ENCODE measurements at regions not wholly inside any gene's neighbourhood (a gene's known extent, or its start where the extent isn't known, plus 50 kb on each side); places are given as distances from the start of the nearest gene placed in this dataset.
A peak's percentile ranks its signal among the peaks of the same experiment; 100 is the strongest.

DNA sequence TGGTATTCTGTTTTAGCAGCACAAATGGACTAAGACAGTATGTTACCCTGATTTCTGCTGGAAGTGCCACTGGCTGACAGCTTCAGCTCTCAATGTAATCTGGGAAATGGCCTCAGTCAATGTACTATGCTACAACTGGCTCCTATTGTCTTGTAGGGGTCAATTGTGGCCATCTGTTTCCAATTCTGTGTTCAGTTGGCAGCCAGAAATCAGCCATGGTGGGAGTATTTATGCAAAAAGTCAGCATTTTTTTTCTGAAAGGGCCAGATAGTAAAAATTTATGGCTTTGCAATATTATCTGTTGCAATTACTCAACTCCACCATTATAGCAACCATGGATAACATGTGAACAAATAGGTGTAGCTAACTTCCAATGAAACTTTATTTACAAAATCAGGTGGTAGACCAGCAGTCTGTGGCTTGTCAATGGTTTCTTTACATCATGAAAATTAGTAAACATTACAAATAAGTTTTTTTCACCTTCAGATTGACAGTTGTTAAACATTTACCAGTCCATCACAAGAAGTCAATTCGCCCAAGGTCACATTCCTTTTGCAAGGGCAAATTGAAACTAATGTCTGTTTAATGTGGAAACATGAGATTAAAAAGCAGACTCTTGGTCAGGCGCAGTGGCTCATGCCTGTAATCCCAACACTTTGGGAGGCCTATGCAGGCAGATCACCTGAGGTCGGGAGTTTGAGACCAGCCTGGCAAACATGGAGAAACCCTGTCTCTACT, 58.3 kb upstream of the TSHZ2 start (continued):
- TF ChIP-seq, protein P1, sequence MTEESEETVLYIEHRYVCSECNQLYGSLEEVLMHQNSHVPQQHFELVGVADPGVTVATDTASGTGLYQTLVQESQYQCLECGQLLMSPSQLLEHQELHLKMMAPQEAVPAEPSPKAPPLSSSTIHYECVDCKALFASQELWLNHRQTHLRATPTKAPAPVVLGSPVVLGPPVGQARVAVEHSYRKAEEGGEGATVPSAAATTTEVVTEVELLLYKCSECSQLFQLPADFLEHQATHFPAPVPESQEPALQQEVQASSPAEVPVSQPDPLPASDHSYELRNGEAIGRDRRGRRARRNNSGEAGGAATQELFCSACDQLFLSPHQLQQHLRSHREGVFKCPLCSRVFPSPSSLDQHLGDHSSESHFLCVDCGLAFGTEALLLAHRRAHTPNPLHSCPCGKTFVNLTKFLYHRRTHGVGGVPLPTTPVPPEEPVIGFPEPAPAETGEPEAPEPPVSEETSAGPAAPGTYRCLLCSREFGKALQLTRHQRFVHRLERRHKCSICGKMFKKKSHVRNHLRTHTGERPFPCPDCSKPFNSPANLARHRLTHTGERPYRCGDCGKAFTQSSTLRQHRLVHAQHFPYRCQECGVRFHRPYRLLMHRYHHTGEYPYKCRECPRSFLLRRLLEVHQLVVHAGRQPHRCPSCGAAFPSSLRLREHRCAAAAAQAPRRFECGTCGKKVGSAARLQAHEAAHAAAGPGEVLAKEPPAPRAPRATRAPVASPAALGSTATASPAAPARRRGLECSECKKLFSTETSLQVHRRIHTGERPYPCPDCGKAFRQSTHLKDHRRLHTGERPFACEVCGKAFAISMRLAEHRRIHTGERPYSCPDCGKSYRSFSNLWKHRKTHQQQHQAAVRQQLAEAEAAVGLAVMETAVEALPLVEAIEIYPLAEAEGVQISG (CRISPR knock-in tag; IDR thresholded peaks at IDR 0.05), result 0 out of 2 replicates have a peak, but pooled peaks have one; percentile 16
- TF ChIP-seq ZNF34 (CRISPR knock-in tag; IDR thresholded peaks at IDR 0.05; ENCODE audit: borderline replicate concordance) (no peak), KLF15 (CRISPR knock-in tag; IDR thresholded peaks at IDR 0.05; ENCODE audit: borderline replicate concordance) (no peak), ZFP37 (CRISPR knock-in tag; IDR thresholded peaks at IDR 0.05; ENCODE audit: borderline replicate concordance) (no peak), NFYC (CRISPR knock-in tag; IDR thresholded peaks at IDR 0.05) (no peak), SMAD9 (CRISPR knock-in tag; IDR thresholded peaks at IDR 0.05) (no peak), MEIS1 (CRISPR knock-in tag; IDR thresholded peaks at IDR 0.05; ENCODE audit: borderline replicate concordance) (peak; percentile 89; the same call in 1 of the 2 replicates), ZNF746 (CRISPR knock-in tag; IDR thresholded peaks at IDR 0.05) (no peak), WIZ (CRISPR knock-in tag; IDR thresholded peaks at IDR 0.05) (no peak), CHD2 (IDR thresholded peaks at IDR 0.05; ENCODE audit: low read depth, low read length) (no peak), ZNF776 (CRISPR knock-in tag; IDR thresholded peaks at IDR 0.05) (no peak)
- TF ChIP-seq, protein P2, sequence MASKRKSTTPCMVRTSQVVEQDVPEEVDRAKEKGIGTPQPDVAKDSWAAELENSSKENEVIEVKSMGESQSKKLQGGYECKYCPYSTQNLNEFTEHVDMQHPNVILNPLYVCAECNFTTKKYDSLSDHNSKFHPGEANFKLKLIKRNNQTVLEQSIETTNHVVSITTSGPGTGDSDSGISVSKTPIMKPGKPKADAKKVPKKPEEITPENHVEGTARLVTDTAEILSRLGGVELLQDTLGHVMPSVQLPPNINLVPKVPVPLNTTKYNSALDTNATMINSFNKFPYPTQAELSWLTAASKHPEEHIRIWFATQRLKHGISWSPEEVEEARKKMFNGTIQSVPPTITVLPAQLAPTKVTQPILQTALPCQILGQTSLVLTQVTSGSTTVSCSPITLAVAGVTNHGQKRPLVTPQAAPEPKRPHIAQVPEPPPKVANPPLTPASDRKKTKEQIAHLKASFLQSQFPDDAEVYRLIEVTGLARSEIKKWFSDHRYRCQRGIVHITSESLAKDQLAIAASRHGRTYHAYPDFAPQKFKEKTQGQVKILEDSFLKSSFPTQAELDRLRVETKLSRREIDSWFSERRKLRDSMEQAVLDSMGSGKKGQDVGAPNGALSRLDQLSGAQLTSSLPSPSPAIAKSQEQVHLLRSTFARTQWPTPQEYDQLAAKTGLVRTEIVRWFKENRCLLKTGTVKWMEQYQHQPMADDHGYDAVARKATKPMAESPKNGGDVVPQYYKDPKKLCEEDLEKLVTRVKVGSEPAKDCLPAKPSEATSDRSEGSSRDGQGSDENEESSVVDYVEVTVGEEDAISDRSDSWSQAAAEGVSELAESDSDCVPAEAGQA (IDR thresholded peaks at IDR 0.05; ENCODE audit: low read depth), result no peak
- TF ChIP-seq, protein P2 (CRISPR knock-in tag; IDR thresholded peaks at IDR 0.05; ENCODE audit: borderline replicate concordance), result no peak
- TF ChIP-seq, protein P3, sequence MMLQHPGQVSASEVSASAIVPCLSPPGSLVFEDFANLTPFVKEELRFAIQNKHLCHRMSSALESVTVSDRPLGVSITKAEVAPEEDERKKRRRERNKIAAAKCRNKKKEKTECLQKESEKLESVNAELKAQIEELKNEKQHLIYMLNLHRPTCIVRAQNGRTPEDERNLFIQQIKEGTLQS (CRISPR knock-in tag; IDR thresholded peaks at IDR 0.05), result no peak
- TF ChIP-seq, protein P4, sequence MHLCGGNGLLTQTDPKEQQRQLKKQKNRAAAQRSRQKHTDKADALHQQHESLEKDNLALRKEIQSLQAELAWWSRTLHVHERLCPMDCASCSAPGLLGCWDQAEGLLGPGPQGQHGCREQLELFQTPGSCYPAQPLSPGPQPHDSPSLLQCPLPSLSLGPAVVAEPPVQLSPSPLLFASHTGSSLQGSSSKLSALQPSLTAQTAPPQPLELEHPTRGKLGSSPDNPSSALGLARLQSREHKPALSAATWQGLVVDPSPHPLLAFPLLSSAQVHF (CRISPR knock-in tag; IDR thresholded peaks at IDR 0.05), result no peak
- TF ChIP-seq, protein P5, sequence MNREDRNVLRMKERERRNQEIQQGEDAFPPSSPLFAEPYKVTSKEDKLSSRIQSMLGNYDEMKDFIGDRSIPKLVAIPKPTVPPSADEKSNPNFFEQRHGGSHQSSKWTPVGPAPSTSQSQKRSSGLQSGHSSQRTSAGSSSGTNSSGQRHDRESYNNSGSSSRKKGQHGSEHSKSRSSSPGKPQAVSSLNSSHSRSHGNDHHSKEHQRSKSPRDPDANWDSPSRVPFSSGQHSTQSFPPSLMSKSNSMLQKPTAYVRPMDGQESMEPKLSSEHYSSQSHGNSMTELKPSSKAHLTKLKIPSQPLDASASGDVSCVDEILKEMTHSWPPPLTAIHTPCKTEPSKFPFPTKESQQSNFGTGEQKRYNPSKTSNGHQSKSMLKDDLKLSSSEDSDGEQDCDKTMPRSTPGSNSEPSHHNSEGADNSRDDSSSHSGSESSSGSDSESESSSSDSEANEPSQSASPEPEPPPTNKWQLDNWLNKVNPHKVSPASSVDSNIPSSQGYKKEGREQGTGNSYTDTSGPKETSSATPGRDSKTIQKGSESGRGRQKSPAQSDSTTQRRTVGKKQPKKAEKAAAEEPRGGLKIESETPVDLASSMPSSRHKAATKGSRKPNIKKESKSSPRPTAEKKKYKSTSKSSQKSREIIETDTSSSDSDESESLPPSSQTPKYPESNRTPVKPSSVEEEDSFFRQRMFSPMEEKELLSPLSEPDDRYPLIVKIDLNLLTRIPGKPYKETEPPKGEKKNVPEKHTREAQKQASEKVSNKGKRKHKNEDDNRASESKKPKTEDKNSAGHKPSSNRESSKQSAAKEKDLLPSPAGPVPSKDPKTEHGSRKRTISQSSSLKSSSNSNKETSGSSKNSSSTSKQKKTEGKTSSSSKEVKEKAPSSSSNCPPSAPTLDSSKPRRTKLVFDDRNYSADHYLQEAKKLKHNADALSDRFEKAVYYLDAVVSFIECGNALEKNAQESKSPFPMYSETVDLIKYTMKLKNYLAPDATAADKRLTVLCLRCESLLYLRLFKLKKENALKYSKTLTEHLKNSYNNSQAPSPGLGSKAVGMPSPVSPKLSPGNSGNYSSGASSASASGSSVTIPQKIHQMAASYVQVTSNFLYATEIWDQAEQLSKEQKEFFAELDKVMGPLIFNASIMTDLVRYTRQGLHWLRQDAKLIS (CRISPR knock-in tag; IDR thresholded peaks at IDR 0.05), result no peak
